ENCODE measurements at regions not wholly inside any gene's neighbourhood (a gene's known extent, or its start where the extent isn't known, plus 50 kb on each side); places are given as distances from the start of the nearest gene placed in this dataset.
A peak's percentile ranks its signal among the peaks of the same experiment; 100 is the strongest.
"Not testable (repeated sequence)": the region's sequence is repeated elsewhere in the genome, so short reads cannot be mapped to it uniquely, and the experiment has no call there.

- DNase-seq (ENCODE audit: low spot score): no peak
Measured at GRCh38 chr6:121639021-121639420, 203.6 kb downstream of the GJA1 start.

GRCh38 chr6:121641158-121641557, 205.7 kb downstream of the GJA1 start:
- DNase-seq (ENCODE audit: low spot score): no peak

- DNase-seq (ENCODE audit: low spot score): no peak
Measured at GRCh38 chr6:121645100-121645745, 209.8 kb downstream of the GJA1 start.

GRCh38 chr6:121647905-121648304, 212.5 kb downstream of the GJA1 start:
- DNase-seq (ENCODE audit: low spot score): peak; percentile 32

GRCh38 chr6:121649951-121650350, 214.5 kb downstream of the GJA1 start:
- no peak for DNase-seq (ENCODE audit: low spot score)

- peak; percentile 65 for DNase-seq (ENCODE audit: low spot score)
Measured at GRCh38 chr6:121651420-121651819, 216.0 kb downstream of the GJA1 start.

GRCh38 chr6:121652223-121652622, 216.8 kb downstream of the GJA1 start:
- DNase-seq (ENCODE audit: low spot score): peak; percentile 66

GRCh38 chr6:121652726-121653623, 217.5 kb downstream of the GJA1 start:
- DNase-seq (ENCODE audit: low spot score): peak; percentile 78

GRCh38 chr6:121653624-121654008, 218.2 kb downstream of the GJA1 start:
- DNase-seq (ENCODE audit: low spot score): peak; percentile 48

- DNase-seq (ENCODE audit: low spot score): no peak
Measured at GRCh38 chr6:121657972-121658371, 222.5 kb downstream of the GJA1 start.

- no peak for DNase-seq (ENCODE audit: low spot score)
Measured at GRCh38 chr6:121660277-121660676, 224.8 kb downstream of the GJA1 start.

- no peak for DNase-seq (ENCODE audit: low spot score)
Measured at GRCh38 chr6:121663292-121663810, 227.9 kb downstream of the GJA1 start.

GRCh38 chr6:121664158-121664557, 228.7 kb downstream of the GJA1 start:
- DNase-seq (ENCODE audit: low spot score): no peak

- DNase-seq (ENCODE audit: low spot score): peak; percentile 39
Measured at GRCh38 chr6:121666814-121667213, 231.4 kb downstream of the GJA1 start.

- DNase-seq (ENCODE audit: low spot score): no peak
Measured at GRCh38 chr6:121668259-121668658, 232.8 kb downstream of the GJA1 start.

GRCh38 chr6:121670511-121670910, 235.1 kb downstream of the GJA1 start:
- DNase-seq (ENCODE audit: low spot score): no peak

- no peak for DNase-seq (ENCODE audit: low spot score)
Measured at GRCh38 chr6:121677571-121677970, 242.1 kb downstream of the GJA1 start.

GRCh38 chr6:121678245-121678644, 242.8 kb downstream of the GJA1 start:
- no peak for DNase-seq (ENCODE audit: low spot score)

GRCh38 chr6:121680058-121680457, 244.6 kb downstream of the GJA1 start:
- DNase-seq (ENCODE audit: low spot score): no peak

- no peak for DNase-seq (ENCODE audit: low spot score)
Measured at GRCh38 chr6:121682666-121683065, 247.2 kb downstream of the GJA1 start.

- DNase-seq (ENCODE audit: low spot score): not testable (repeated sequence)
Measured at GRCh38 chr6:121685806-121686205, 250.4 kb downstream of the GJA1 start.

GRCh38 chr6:121686611-121687023, 251.2 kb downstream of the GJA1 start:
- DNase-seq (ENCODE audit: low spot score): no peak

GRCh38 chr6:121688974-121689373, 253.5 kb downstream of the GJA1 start:
- DNase-seq (ENCODE audit: low spot score): no peak
